Activated T-cell treated with anti-CD3 and anti-CD28 coated beads, Interleukin-2, amount 50 U/mL, for 24 hours (primary cell): ENCODE measurements at regions not wholly inside any gene's neighbourhood (a gene's known extent, or its start where the extent isn't known, plus 50 kb on each side); places are given as distances from the start of the nearest gene placed in this dataset.
"Not testable (repeated sequence)": the region's sequence is repeated elsewhere in the genome, so short reads cannot be mapped to it uniquely, and the experiment has no call there.

ENCODE experiments used
- DNase-seq: peaks from one replicate; pipeline ENCODE4 v3.0.0-alpha.2; 2020
- H3K27ac Mint-ChIP-seq: 2 replicates; pipeline ENCODE4 v1.8.0; 2020; ENCODE audit warnings: mild to moderate bottlenecking, mixed read lengths
- H3K27me3 Mint-ChIP-seq: 2 replicates; pipeline ENCODE4 v1.8.0; 2020; ENCODE audit warnings: mixed read lengths
- H3K36me3 Mint-ChIP-seq: 2 replicates; pipeline ENCODE4 v1.8.0; 2020; ENCODE audit warnings: low read depth, mixed read lengths
- H3K4me1 Mint-ChIP-seq: 2 replicates; pipeline ENCODE4 v1.8.0; 2020; ENCODE audit warnings: low read depth, mixed read lengths
- H3K4me3 Mint-ChIP-seq: 2 replicates; pipeline ENCODE4 v1.8.0; 2020; ENCODE audit warnings: mild to moderate bottlenecking, moderate library complexity, mixed read lengths
- H3K9me3 Mint-ChIP-seq: 2 replicates; pipeline ENCODE4 v1.8.0; 2020; ENCODE audit warnings: mixed read lengths

DNA sequence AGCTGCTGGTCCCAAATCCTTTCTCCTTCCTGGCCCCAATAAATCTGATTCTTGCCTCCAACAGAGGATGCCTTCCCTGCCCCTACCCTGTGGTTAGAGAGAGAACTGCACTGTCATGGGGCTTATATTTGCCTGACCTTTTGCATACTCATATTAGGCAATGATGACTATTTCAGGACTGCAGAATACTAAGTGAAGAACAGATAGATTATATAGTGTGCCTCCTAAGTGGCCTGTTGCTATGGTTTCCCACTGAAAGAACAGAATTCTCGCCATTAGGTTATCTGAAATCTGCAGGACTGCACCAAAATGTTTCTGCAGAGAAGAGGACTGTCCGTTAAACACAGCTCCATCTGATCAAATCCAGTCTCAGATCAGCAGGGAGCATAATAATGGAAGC lies 87.3 kb upstream of the CCNG1 start:
- Mint-ChIP-seq H3K9me3 (no peaks in the 10 kb centered on the region), H3K27me3 (peaks cover 12% of the 10 kb centered on the region), H3K27ac (no peak overlapping the region), H3K4me1 (no peaks in the 10 kb centered on the region), H3K4me3 (no peak overlapping the region), H3K36me3 (no peaks in the 10 kb centered on the region)
- no peak for DNase-seq

DNA sequence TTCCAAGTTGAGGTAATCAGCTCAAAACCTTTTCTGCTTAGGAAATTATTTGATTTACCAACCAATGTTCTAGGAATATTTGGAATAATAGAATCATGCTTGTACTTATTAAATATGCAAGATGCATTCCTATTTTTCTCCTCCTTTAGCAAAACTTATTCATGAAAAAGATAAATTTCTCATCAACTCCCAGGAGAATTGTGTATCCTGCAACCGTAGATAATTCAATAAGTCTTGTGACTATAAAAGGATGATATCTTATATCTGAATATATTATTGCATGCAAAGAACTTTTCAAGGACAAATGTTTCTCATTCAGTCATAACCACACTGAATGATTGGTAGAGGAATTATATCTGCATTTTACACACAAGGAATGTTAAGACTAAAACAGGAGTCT lies 84.9 kb upstream of the CCNG1 start:
- Mint-ChIP-seq H3K4me3 (no peak overlapping the region), H3K4me1 (no peaks in the 10 kb centered on the region), H3K27me3 (peaks cover 6% of the 10 kb centered on the region), H3K27ac (no peak overlapping the region), H3K9me3 (no peaks in the 10 kb centered on the region), H3K36me3 (no peaks in the 10 kb centered on the region)
- no peak for DNase-seq

DNA sequence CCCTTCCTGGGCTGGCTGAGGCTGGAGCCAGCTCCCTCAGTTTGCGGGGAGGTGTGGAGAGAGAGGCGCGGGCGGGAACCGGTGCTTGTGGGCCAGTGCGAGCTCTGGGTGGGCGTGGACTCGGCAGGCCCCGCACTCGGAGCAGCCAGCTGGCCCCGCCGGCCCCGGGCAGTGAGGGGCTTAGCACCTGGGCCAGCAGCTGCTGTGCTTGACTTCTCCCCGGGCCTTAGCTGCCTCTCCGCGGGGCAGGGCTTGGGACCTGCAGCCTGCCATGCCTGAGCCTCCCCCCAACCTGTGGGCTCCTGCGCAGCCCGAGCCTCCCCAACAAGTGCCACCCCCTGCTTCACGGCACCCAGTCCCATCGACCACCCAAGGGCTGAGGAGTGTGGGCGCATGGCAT lies 81.6 kb upstream of the CCNG1 start:
- H3K4me3 Mint-ChIP-seq, H3K9me3 Mint-ChIP-seq, H3K36me3 Mint-ChIP-seq, H3K27me3 Mint-ChIP-seq, H3K4me1 Mint-ChIP-seq, H3K27ac Mint-ChIP-seq, DNase-seq: not testable (repeated sequence)

DNA sequence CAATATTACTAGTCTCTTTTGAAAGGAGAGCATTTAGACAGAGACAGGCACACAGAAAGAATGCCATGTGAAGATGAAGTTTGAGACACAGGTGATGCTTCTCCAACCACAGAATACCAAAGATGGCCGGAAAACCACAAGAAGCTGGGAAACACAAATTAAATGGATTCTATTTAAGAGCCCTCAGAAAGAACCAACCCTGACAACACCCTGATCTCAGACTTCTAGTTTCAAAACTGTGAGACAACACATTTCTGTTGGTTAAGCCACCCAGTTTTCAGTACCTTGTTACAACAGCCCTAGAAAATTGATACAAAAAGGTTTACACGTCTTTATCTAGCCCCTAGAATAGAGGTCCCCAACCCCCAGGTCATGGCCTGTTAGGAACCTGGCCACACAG lies 79.8 kb upstream of the CCNG1 start:
- Mint-ChIP-seq H3K36me3 (no peaks in the 10 kb centered on the region), H3K27ac (no peak overlapping the region), H3K27me3 (peaks cover 9% of the 10 kb centered on the region), H3K9me3 (no peaks in the 10 kb centered on the region), H3K4me1 (no peaks in the 10 kb centered on the region), H3K4me3 (no peak overlapping the region)
- no peak for DNase-seq

DNA sequence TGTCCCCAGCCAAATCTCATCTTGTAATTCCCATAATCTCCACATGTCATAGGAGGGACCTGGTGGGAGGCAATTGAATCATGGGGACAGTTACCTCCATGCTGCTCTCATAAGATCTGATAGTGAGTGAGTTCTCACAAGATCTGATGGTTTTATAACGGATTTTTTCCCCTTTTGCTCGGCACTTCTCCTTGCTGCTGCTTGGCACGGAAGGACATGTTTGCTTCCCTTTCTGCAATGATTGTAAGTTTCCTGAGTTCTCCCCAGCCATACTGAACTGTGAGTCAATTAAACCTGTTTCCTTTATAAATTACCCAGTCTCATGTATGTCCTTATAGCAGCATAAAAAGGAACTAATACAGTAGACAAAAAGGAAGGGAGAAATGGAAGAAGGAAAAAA lies 76.7 kb upstream of the CCNG1 start:
- no peaks in the 10 kb centered on the region for H3K9me3 Mint-ChIP-seq
- no peaks in the 10 kb centered on the region for H3K4me1 Mint-ChIP-seq
- H3K27me3 Mint-ChIP-seq: peaks cover 18% of the 10 kb centered on the region
- no peak overlapping the region for H3K4me3 Mint-ChIP-seq
- H3K36me3 Mint-ChIP-seq: no peaks in the 10 kb centered on the region
- DNase-seq: no peak
- no peak overlapping the region for H3K27ac Mint-ChIP-seq

DNA sequence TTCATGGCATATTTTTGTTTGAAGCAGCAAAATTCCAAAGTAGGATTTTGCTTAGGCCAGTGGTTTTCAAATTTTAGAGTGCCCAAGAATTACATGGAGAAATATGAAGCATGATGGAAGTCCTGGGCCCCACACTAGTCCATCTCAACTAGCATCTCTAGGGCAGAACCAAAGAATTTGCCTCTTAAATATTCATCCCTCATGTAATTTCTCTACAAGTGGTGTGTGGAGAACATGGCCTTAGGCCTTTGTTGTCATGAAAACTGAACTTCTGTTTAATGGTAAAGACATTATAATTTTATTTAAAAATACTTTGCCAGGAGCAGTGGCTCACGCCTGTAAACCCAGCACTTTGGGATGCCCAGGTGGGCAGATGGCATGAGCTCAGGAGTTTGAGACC lies 75.9 kb upstream of the CCNG1 start:
- no peak for DNase-seq
- Mint-ChIP-seq H3K27ac (no peak overlapping the region), H3K9me3 (no peaks in the 10 kb centered on the region), H3K4me1 (no peaks in the 10 kb centered on the region), H3K4me3 (no peak overlapping the region), H3K36me3 (no peaks in the 10 kb centered on the region), H3K27me3 (peaks cover 18% of the 10 kb centered on the region)

DNA sequence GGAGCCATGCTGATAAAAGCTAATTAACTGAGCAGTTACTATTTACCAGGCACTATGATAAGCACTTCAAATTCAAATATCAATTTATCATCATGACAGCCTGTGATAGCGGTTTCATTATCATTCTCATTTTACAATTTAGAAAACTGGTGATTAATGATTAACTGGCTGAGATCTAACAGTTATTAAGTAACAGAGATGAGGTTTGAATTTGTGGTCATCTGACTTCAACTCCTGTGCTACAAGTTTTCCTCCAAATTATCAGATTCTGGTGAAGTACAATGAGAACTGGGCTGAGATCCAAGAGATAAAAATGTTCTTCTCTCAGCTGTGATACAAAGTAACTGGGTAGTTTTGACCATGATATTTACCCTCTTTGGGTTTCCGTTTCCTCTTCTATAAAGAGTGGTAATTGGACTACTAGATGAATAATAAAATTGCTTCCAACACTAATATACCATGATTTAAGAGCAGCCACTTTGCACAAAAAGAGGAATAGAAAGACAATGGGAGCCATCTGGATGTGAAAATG lies 74.5 kb upstream of the CCNG1 start:
- peaks cover 18% of the 10 kb centered on the region for H3K27me3 Mint-ChIP-seq
- H3K9me3 Mint-ChIP-seq: no peaks in the 10 kb centered on the region
- H3K27ac Mint-ChIP-seq: no peak overlapping the region
- H3K36me3 Mint-ChIP-seq: no peaks in the 10 kb centered on the region
- DNase-seq: no peak
- no peaks in the 10 kb centered on the region for H3K4me1 Mint-ChIP-seq
- H3K4me3 Mint-ChIP-seq: no peak overlapping the region

DNA sequence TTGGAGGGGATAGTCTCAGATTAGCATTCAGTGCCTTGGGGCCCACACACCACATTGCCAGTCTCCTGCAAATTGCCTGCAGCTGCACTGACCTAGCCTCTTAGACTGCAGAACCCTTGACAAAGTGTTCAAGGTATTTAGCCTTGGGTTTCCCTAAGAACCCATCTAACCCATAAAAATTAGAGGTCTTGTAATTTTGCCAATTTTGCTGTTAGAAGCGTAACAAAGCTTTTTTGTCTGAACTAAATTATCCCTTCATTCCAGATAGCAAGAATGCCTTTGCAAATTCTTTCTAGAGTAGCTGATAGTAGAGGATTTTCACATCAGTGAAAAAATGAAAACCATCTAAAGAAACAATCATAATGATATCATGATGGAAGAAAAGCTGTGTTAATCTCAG lies 74.0 kb upstream of the CCNG1 start:
- peaks cover 18% of the 10 kb centered on the region for H3K27me3 Mint-ChIP-seq
- no peak for DNase-seq
- no peaks in the 10 kb centered on the region for H3K9me3 Mint-ChIP-seq
- H3K27ac Mint-ChIP-seq: no peak overlapping the region
- H3K4me1 Mint-ChIP-seq: no peaks in the 10 kb centered on the region
- H3K36me3 Mint-ChIP-seq: no peaks in the 10 kb centered on the region
- H3K4me3 Mint-ChIP-seq: no peak overlapping the region

DNA sequence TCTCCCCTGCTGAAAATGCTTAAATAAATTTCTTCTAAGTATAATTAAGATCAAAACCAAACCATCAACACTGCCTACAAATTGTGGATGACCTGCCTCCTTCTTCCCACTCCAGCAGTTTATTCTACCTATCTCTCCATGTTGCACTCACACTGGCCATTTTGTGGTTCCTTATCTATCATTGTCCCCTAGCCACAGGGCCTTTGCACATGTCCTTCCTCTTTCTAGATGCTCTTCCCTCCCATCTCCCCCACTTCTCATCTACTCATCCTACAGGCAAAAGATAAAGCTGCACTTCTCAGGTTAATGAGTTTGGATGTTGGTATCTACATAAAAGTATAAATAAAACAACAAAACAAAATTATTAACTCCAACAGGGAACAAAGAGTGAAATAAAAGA lies 70.6 kb upstream of the CCNG1 start:
- H3K9me3 Mint-ChIP-seq: peaks cover 1% of the 10 kb centered on the region
- H3K4me1 Mint-ChIP-seq: no peaks in the 10 kb centered on the region
- H3K36me3 Mint-ChIP-seq: no peaks in the 10 kb centered on the region
- peaks cover 15% of the 10 kb centered on the region for H3K27me3 Mint-ChIP-seq
- H3K4me3 Mint-ChIP-seq: no peak overlapping the region
- H3K27ac Mint-ChIP-seq: no peak overlapping the region
- DNase-seq: no peak

DNA sequence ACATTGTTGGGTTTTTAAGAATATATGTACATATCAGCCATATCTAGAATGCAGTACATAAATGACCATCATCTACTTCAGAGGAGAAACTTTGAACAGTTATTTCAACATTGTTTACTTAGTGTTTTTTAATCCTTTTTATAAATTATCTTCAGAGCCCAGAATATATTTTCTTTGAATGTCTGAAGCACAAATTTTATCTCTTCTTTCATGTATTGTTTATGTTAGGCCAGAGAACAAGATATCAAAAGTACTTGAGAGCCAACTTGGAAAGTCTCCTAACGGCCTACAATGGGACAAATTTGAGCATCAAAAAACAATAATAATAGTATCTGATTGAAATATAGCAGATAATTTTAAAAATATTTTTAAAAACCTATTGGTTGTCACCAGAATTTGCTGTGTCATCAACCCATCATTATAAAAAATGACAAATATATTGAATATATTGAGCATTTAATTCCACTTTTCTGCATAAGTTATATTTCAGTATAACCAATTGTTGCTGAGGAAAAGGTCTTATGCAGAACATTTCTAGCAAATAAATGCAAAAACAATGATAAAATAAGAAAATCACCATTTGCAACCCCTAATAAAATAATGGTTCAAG lies 67.5 kb upstream of the CCNG1 start:
- H3K9me3 Mint-ChIP-seq: peaks cover 1% of the 10 kb centered on the region
- H3K27me3 Mint-ChIP-seq: no peaks in the 10 kb centered on the region
- H3K36me3 Mint-ChIP-seq: no peaks in the 10 kb centered on the region
- no peak overlapping the region for H3K4me3 Mint-ChIP-seq
- H3K4me1 Mint-ChIP-seq: no peaks in the 10 kb centered on the region
- H3K27ac Mint-ChIP-seq: no peak overlapping the region
- no peak for DNase-seq

DNA sequence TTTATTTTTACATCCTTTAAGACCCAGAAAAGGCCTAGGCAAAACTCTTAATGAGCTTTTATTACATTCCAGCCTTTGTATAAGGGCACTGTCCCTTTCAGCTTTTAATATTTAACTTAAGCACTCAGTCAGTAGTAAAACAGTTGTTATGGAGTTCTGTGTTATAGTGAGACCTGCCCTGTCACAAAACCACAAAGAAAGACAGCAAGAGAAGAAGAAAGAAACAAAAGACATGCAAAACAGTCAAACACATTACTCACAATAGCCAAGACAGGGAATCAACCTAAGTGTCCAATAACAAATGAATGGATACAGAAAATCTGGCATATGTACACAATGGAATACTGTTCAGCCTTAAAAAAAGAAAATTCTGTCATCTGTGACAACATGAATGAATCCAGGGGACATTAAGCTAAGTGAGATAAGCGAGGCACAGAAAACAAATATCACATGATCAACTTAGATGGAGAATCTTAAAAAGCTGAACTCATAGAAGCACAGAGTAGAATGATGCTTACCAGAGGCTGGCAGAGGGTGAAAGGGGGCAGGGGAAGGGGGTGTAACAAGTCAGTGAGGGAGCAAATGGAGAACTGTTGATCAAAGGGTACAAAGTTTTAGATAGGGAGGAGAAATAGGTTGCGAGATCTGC lies 63.8 kb upstream of the CCNG1 start:
- Mint-ChIP-seq H3K9me3 (peaks cover 1% of the 10 kb centered on the region), H3K4me1 (no peaks in the 10 kb centered on the region), H3K4me3 (no peak overlapping the region)

DNA sequence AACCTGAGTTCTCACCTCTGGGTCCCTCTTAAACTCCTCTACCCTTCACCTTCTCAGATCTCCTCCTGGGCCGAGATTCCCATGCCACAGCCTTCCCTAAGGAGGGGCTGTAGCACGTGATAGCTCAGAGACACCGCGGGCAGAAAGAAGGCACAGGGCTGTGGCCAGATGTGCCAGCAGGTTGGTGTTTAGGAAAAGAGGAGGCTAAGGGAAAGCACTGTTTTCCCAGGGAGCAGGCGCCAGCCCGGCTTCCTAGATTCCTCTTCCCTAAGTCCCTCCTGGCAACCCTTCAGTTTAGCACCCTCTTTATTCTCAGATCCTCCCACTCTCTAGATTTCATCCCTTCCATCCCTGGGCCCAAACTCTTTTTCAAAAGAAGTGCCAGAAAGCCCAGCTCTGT lies 59.4 kb upstream of the CCNG1 start:
- Mint-ChIP-seq H3K4me3 (no peak overlapping the region), H3K9me3 (no peaks in the 10 kb centered on the region), H3K4me1 (no peaks in the 10 kb centered on the region), H3K36me3 (no peaks in the 10 kb centered on the region), H3K27ac (no peak overlapping the region), H3K27me3 (peaks cover 7% of the 10 kb centered on the region)
- DNase-seq: no peak

More for the DNA sequence above, 63.8 kb upstream of the CCNG1 start:
- Mint-ChIP-seq H3K36me3 (no peaks in the 10 kb centered on the region), H3K27me3 (peaks cover 7% of the 10 kb centered on the region), H3K27ac (no peak overlapping the region)
- DNase-seq: no peak

DNA sequence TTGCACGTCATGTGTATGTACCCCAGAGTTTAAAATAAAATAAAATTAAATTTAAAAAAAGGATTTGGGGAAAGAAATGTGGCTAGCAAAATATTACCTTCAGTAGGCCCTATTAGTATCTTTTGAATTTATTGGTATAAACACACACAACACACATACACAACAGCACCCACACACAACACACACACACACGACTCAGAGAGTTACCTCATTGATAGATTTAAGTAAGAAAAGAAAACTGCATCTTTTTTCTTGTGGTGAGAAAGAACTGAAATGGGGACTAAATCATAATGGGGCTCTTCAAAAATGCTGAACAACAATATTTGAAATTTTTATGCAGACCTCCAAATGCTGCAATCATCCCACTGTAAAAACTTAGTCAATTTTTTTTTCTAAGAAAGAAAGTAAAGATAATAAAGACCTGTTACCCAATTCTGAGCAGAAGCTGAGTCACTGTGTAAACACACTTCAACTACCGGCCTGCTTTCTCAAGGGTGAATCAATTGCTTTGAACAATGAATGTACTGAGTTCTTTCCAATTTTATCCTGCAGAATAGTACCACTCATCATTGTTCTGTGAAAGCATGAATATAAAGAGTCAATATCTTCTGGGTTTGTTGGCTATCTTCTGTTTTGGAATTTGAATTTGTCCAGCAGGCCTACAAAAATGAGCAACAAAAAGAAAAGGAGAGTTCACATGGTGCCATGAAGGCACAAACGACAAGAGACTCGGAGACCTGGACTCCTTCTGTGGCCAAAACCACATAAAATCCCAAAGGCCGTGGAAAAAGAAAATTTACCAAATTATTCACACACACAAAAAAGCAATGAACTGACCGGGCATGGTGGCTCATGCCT lies 57.9 kb upstream of the CCNG1 start:
- Mint-ChIP-seq H3K36me3 (no peaks in the 10 kb centered on the region), H3K9me3 (no peaks in the 10 kb centered on the region), H3K4me3 (no peak overlapping the region), H3K27me3 (peaks cover 9% of the 10 kb centered on the region), H3K27ac (no peak overlapping the region), H3K4me1 (no peaks in the 10 kb centered on the region)
- DNase-seq: no peak

DNA sequence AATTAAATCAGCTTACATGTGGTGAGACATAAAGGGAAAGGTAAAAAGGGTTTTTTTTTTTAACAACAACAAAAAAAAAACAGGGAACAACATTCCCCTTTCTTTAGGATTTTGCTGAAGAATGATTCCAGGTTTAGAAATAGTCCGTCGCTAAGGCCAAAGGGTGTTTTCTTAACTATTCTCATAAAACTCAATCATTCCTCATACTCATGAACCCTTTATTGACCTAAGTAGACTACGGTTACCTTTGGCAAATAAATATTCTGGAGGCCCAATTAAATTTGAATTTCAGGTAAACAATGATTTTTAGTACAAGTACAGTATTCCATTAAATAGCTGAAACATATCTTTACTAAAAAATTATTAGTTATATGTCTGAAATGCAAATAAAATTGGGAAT lies 55.6 kb upstream of the CCNG1 start:
- H3K36me3 Mint-ChIP-seq: no peaks in the 10 kb centered on the region
- peaks cover 9% of the 10 kb centered on the region for H3K27me3 Mint-ChIP-seq
- no peaks in the 10 kb centered on the region for H3K9me3 Mint-ChIP-seq
- H3K27ac Mint-ChIP-seq: no peak overlapping the region
- DNase-seq: no peak
- no peak overlapping the region for H3K4me3 Mint-ChIP-seq
- no peaks in the 10 kb centered on the region for H3K4me1 Mint-ChIP-seq

DNA sequence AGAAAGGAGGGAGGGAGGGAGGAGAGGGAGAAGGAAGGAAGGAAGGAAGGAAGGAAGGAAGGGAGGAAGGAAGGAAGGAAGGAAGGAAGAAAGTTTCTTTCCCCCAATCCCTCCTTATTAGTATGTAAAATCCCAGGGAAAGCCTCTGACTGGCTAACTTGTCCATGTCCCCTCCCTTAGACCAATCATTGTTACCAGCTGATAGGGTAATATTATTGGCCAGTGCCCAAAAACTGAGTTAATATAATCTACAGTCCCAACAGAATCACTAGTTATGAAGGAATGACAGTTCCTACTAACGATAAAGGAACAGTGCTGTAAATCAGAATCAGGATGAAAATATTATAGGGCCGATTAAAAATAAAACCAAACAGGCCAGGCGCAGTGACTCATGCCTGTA lies 53.6 kb upstream of the CCNG1 start:
- no peaks in the 10 kb centered on the region for H3K9me3 Mint-ChIP-seq
- peaks cover 13% of the 10 kb centered on the region for H3K27me3 Mint-ChIP-seq
- no peak for DNase-seq
- H3K36me3 Mint-ChIP-seq: no peaks in the 10 kb centered on the region
- no peak overlapping the region for H3K4me3 Mint-ChIP-seq
- no peaks in the 10 kb centered on the region for H3K4me1 Mint-ChIP-seq
- no peak overlapping the region for H3K27ac Mint-ChIP-seq
